Stimulated activated CD4-positive, alpha-beta T cell treated with anti-CD3 and anti-CD28 coated beads, Interleukin-15, amount 100 ng/mL, for 48 hours (primary cell): ENCODE measurements at regions not wholly inside any gene's neighbourhood (a gene's known extent, or its start where the extent isn't known, plus 50 kb on each side); places are given as distances from the start of the nearest gene placed in this dataset.
"Not testable (repeated sequence)": the region's sequence is repeated elsewhere in the genome, so short reads cannot be mapped to it uniquely, and the experiment has no call there.

Experiments used
- DNase-seq, 2 donors: peaks; one replicate each; pipeline ENCODE4 v3.0.0-alpha.2; 2020; ENCODE audit warnings: low read depth in 2 of 2

DNA sequence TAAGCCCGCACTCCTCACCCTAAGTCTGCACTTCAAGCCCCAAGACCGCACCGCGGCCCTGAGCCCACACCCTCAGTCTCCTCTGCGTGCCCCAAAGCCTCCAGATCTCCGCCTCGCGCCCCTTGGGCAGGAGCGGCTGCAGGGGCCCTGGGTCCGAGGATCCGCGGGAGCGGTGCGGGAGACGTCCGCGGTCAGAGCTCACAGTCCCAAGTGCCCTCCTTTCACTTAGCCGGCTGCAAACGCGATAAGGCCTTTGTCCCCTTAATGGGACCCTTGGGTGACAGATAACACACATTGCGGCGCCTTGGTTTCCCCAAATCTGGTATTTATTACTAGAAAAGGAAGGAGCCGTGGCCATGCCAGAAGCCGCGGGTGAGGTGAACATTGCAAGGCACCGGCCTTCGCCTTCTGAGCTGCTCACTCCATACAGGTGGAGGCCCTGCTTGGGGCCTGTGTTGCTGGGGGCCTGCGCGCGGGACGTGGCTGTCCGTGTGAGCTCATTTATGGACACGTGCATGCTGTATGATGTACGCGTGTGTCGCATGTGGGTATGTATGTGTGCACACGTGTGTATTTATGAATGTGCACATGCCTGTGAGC is 178.9 kb downstream of the OR4M2 start:
- DNase-seq = not testable (repeated sequence)

DNA sequence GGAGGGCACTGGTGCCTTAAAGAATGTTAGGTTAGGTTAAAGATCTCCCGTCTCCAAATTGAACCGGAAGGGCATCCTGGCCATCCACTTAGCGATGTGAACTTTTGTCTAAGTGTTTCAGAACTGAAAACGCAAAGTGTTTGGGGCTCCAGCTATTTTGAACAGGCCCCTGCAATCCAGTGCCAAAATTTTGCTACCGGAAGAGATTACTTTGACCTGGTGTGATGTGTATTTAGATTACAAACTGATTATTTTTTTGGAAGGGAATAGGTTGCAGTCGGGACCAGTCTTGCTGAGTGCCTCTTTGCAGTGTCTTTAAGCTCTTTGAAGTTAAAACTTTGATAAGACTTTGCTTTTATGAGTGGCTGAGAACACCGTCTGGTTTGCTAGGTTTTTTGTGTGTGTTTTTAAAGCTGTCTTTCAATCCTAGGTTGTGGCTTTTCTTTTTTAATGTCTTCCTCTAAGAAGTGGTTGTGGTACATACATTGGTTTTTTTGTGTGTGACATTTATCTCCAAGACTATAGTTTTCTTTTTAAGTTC is 179.6 kb downstream of the OR4M2 start:
- no peak for DNase-seq

DNA sequence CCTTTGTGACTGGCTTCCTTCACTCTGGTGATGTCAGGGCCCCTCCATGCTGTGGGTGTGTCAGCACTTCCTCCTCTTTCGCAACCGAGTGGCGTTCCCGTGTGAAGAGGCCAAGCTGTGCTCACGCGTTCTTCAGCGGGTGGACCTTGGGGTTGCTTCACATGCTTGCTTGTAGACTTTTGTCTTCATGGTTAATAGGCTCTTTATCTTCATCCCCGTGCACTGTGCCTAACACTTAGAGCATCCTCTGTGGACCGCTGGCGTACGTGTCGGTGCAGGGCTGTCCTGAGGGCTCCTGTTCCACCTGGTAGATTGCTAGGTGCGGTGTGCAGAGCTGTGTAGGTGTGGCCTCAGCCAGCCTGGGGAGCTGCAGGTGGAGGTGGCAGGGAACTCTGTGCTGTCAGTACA is 182.3 kb downstream of the OR4M2 start:
- no peak for DNase-seq

- DNase-seq = no peak
Measured at GRCh38 chr15:22263738-22264137, 183.4 kb downstream of the OR4M2 start.

DNA sequence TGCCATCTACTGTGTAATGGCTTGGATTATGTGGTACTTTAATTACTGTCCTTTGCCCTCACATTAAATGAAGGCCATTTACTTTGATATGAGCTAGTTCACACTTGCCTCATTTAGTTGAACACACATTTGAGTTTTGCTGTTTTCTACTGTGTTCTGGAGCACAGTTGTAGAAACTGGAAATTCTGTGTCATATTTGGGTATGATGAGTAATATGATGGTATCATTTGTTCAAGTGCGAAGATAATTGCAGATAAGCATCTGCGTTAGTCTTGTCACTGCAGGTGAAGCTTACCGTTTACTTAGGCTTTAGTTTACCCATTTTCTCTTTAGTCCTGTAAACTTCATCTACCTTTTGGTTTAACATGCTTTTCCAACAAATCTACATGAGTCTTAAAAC is 183.9 kb downstream of the OR4M2 start:
- not testable (repeated sequence) for DNase-seq

DNA sequence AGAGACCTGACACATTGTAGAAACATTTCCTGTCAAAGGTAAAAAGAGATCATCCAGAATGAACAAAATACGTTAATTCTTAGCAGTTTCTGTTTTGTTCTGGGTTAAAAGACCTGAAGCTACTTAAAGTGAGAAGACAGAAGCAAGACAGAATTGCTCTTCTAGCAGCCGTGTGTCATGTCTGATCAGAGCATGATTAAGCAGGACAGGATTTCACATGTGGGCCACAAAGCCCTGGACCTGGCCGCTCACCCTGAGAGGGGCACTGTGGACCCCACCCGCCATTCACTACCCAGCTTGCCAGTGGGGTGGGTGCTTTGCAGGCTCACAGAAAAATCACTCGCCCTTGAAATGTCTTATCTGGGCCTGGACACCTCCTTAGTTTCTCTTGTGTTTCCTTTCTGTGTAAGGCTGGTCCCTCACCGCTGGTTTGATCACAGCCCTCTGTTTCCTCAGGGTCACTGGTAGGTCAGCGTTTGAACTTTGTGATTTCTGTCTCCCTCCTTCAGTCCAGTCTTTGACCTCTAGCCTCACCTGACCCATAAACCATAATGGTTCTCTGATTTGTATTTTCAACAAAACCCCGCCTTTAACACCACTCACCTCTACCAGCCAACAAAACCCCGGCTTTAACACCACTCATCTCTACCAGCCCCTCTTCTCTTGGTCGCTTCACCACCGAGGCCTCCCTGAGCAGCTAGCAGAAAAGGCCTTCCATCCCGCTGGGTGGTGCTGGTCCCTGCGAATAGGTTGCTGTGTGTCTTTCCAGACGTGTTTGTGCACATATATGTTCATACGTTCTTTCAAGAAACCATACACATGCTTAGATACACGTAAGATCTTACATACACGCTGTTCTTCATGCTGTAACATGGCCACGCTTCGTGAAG is 185.0 kb downstream of the OR4M2 start:
- DNase-seq = peak in 1 of 2 donors; percentile 20

DNA sequence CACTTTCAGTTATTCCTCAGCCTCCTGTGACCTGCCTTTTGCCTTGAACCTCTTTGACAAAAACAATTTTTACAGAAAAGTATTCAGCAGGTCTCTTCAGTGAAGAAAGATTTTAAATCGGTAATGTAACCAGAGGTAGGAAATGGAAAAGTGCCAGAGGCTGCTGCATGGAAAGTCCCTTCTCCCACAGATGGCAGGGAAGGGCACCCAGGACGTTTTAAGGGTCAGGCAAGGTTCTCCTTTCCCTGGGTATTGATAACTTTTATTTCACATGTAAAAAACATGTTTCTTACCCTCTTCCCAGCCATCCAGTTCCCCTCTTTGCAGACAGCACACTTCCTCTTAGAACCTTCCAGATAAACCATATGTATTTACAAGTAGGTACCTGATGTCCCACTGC is 185.6 kb downstream of the OR4M2 start:
- no peak for DNase-seq

DNA sequence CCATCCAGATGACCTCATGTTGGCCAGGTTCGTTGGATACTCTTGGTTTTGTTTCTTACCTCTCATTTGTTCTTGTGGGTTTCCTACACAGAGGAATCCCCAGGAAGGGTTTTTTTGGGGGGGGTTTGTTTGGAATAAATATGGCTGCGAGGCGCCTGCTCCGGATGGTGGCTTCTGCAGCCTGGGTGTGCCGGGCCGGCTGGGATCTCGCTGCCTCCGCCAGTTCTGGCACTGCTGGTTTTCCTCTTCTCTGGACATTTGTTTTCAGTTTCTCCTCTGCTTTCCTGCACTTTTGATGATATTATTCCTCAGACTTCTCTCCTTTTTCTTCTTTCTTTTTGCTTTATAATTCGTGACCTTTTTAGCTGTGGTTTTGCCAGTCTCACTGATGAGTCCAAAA is 187.4 kb downstream of the OR4M2 start:
- no peak for DNase-seq

GRCh38 chr15:22268201-22268600 is 187.9 kb downstream of the OR4M2 start:
- not testable (repeated sequence) for DNase-seq

GRCh38 chr15:22268654-22269053 is 188.3 kb downstream of the OR4M2 start:
- DNase-seq = not testable (repeated sequence)

GRCh38 chr15:22272286-22273160 is 186.2 kb upstream of the GOLGA6L22 start:
- not testable (repeated sequence) for DNase-seq

GRCh38 chr15:22273185-22273584 is 185.5 kb upstream of the GOLGA6L22 start:
- not testable (repeated sequence) for DNase-seq

- not testable (repeated sequence) for DNase-seq
Measured at GRCh38 chr15:22274376-22274775, 184.3 kb upstream of the GOLGA6L22 start.

GRCh38 chr15:22280770-22281169 is 177.9 kb upstream of the GOLGA6L22 start:
- DNase-seq = not testable (repeated sequence)

GRCh38 chr15:22282794-22283533 is 175.7 kb upstream of the GOLGA6L22 start:
- DNase-seq = not testable (repeated sequence)

DNA sequence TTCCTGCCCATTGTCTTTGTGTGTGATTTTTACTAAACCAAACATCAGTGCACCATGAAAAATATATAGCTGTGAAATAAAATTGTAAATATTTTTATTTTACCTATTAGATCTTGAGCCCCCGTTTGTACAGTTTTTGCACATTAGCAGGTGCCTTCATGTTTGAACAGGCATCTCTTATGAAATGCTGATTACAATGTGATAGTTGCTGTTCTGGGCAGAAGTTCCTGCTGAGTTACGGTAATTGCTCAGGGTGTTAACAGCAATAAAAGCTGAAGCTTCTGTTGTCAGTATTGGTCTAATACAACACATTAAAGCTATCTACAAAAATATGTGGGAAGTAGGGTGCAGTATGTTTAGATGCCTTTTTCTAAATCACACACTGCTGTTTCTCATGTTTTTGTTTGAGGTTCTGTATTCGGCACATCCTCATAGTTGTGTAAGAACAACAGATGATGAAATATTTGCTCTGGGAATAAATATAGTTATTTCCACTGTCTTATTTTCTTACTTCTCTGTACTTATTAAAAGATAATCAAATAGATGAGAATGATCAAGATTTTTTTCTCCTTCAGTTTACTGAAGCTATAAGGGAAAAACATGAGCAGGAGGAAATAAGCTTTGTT is 173.8 kb upstream of the GOLGA6L22 start:
- not testable (repeated sequence) for DNase-seq

- DNase-seq = not testable (repeated sequence)
Measured at GRCh38 chr15:22291054-22291453, 167.6 kb upstream of the GOLGA6L22 start.

- not testable (repeated sequence) for DNase-seq
Measured at GRCh38 chr15:22303112-22303511, 155.6 kb upstream of the GOLGA6L22 start.
